ENCODE measurements at regions not wholly inside any gene's neighbourhood (a gene's known extent, or its start where the extent isn't known, plus 50 kb on each side); places are given as distances from the start of the nearest gene placed in this dataset.

- DNase-seq (ENCODE audit: low read depth in 2 of 2) = no peak
These were observed 190.2 kb upstream of the LYPLAL1 start for GRCh38 chr1:218983433-218983832.

GRCh38 chr1:218983848-218984247 lies 189.8 kb upstream of the LYPLAL1 start:
- DNase-seq (ENCODE audit: low read depth in 2 of 2) = no peak

DNA sequence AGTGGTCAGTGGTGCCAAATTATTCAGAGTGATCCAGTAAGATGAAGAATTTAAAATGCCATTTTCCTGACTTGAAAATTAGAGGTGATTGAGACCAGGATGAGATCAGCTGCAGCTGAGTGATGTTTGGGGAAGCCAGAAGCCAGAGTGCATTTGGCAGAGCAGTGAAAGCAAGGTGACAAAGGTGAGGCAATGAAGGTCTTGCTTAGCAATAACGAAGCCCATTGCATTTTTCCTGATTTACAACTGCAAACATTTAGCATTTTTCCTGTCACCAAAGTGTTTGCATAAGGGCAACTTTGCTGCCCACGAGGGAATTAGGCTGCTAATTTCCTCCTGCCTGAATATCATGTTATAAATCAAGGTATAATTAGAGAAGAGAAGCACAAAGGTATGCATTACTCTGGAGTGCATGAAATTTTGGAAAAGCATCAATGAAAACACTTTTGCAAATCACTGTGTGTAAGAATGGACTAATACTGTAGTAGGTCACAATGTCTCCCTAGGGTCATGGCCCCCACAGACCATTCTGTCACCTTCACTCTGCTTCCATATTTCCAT lies 188.2 kb upstream of the LYPLAL1 start:
- DNase-seq (ENCODE audit: low read depth in 2 of 2) = no peak

GRCh38 chr1:218986816-218987215 lies 186.9 kb upstream of the LYPLAL1 start:
- no peak for DNase-seq (ENCODE audit: low read depth in 2 of 2)

- no peak for DNase-seq (ENCODE audit: low read depth in 2 of 2)
These were observed 183.7 kb upstream of the LYPLAL1 start for GRCh38 chr1:218990019-218990418.

- no peak for DNase-seq (ENCODE audit: low read depth in 2 of 2)
These were observed 182.6 kb upstream of the LYPLAL1 start for GRCh38 chr1:218991089-218991488.

DNA sequence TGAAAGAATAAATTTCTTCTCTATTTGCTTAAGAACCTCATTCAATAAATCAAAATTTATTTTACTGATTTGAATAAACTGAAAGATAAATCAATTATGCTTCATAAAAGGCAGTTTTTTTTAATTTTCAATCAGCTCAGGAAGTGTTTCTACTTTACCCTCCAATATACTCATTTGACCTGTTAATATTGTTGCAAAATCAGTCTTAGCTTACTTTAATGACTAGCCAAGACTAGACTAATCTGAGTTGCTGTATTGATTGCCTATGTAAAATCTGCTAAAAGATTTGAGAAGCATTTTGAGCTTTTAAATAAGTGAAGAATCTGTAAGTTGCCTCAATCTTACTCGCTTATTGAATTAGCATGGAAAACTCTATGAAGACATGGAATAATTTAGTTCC lies 179.1 kb upstream of the LYPLAL1 start:
- no peak for DNase-seq (ENCODE audit: low read depth in 2 of 2)

DNA sequence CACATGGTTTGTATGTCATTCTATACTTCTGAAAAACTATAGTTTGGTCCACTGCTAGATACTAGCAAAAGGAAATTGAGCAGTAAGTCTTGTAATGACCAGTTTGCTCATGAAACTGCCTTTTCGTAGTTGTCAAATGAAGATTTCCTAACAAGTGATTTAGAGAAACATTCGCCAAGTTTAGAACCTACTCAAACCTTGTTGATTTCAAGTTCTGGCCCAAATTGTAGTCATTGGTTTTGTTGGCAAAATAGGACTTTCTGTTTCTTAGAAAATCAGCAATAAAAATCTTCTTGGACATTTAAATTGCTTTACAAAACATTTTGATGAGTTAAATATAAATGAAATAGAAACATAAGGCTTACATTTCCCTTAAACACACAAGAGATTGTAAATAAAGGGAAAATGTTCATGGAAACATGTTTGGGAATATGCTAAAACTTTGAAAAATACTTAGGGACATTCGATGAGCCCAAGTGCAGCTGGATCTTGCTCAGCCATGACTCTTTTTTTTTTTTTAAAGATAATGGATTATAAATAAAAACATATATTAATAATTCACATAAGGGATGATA lies 178.5 kb upstream of the LYPLAL1 start:
- DNase-seq (ENCODE audit: low read depth in 2 of 2) = no peak

- DNase-seq (ENCODE audit: low read depth in 2 of 2) = no peak
These were observed 177.3 kb upstream of the LYPLAL1 start for GRCh38 chr1:218996362-218996761.

DNA sequence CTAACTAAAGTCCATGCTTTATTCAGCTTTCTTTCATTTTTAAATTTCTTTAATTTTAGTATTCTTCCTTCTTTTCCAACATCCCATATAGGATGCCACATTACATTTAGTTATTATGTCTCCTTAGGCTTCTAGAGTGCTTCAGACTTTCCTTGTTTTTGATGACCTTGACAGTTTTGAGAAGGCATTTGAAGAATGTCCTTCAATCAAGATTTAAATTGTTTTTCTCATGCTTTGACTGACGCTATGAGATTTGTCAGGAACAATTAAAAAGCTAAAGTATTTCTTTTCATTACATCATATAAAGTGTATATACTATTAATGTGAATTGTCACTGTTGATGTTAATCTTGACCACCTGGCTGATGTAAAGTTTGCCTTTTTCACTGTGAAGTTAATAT lies 173.7 kb upstream of the LYPLAL1 start:
- no peak for DNase-seq (ENCODE audit: low read depth in 2 of 2)

DNA sequence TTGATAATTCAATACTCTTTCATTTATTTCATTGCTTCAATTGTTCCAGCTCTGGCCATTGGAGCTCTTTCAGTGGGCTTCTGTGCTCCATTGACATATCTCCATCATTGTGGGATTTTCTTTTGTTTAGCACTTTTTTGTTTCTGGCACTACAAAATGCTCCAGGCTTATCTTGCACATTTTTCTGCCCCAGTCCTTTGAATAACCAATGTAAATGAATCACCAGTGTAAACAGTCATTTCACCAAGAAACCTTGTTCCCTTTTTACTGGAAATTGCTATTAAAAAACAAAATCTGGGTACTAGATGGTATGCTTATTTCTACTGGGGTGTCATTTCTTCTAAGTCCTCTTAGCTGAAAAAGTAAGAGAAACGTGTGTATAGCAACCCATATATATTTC lies 173.0 kb upstream of the LYPLAL1 start:
- no peak for DNase-seq (ENCODE audit: low read depth in 2 of 2)

- no peak for DNase-seq (ENCODE audit: low read depth in 2 of 2)
These were observed 163.0 kb upstream of the LYPLAL1 start for GRCh38 chr1:219010720-219011119.

DNA sequence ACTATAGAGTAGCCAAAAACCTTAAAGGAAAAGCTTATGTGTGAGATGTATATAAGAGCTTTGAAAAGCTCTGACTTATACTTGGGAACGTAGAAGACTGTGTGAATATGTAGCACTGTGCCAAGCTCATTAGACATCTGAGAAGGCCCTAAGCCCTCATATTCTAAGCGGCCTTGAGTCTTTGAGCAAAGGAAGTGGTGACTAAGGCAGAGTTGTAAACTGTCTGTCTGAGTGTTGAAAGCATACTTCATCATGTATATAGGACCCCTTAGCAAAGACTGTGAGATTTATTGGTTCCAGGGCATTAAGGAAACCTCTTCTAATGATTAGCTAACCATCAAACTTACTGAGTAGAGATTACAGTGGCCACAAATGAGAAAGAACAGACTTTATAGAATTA lies 153.3 kb upstream of the LYPLAL1 start:
- peak; percentile 92 for DNase-seq (ENCODE audit: low read depth in 2 of 2)

DNA sequence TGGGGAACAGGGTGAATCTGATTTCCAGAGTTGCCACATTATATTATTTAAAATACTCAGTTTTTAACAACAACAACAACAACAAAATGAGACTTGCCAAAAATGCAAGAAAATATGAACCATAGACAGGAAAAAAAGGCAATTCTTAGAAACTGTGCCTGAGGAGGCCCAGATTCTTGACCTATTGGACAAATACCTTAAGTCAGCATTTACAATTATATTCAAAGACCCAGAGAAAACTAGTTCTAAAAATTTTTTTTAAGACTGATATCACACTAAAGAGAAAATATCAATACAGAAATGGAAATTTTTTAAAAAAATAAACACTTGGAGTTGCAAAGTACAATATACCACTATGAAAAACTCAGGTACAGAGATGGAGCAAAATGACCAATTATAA lies 152.8 kb upstream of the LYPLAL1 start:
- no peak for DNase-seq (ENCODE audit: low read depth in 2 of 2)

DNA sequence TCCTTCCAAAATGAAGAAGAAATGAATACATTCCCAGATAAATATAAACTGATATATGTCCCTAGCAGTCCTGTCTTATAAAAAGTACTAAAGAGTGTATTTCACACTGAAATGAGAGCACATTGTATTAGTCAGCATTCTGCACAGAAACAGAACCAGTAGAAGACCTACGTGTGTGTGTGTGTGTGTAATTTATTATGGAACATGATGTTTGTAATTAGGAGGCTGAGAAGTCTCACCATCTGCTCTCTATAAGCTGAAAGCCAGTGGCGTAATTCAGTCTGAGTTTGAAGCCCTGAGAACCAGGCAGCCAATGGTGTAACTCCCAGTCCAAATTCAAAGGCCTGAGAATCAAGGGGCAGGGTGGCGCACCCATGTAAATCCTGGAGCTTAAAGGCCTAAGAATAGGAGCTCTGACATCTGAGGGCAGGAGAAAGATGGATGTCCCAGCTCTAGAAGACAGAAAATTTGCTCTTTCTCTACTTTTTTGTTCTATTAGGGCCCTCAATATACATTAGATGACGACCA lies 146.5 kb upstream of the LYPLAL1 start:
- DNase-seq (ENCODE audit: low read depth in 2 of 2) = peak; percentile 71 to 72

- DNase-seq (ENCODE audit: low read depth in 2 of 2) = no peak
These were observed 141.9 kb upstream of the LYPLAL1 start for GRCh38 chr1:219031809-219032208.

DNA sequence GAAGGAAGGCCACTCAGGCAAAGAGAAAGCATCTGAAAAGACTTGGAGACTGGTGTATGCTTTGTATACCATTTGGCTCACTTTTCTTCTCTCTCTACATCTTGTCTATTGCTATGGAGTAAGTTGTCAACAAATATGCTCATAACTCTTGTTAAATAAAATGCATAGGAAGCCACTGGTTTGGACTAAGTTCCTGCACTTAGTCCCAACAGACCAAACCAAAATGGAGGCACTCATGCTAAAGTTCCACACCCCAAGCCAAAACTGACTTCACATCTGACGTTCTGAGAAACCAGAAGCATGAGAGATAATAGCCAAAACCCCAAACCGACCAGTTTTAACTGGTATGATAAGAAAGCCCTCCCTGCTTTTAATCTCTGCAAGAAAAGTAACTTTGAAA lies 135.3 kb upstream of the LYPLAL1 start:
- no peak for DNase-seq (ENCODE audit: low read depth in 2 of 2)

DNA sequence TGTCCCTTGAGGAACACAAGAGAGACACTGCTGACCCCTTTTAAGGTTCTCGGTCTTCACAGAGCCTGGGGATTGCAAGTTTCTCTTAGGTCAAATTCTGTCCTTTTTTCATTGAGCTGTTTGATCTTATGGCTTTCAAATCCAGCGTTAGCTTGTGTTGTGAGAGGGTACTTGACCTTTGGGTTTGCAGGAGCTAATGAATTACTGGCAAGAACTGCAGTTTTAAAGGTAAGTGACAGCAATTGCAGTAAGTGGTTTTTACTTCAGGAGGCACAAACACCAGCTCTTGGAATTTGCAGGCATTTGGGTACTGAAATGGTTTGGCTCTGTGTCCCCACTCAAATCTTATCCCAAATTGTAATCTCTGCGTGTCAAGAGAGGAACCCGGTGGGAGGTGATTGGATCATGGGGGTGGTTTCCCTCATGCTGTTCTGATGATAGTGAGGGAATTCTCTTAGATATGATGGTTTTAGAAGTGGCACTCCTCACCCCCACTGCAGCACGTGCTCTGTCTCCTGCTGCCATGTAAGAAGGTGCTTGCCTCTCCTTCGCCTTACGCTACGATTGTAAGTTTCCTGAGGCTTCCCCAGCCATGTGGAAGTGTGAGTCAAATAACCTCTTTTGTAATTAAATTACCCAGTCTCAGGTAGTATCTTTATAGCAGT lies 134.5 kb upstream of the LYPLAL1 start:
- no peak for DNase-seq (ENCODE audit: low read depth in 2 of 2)

DNA sequence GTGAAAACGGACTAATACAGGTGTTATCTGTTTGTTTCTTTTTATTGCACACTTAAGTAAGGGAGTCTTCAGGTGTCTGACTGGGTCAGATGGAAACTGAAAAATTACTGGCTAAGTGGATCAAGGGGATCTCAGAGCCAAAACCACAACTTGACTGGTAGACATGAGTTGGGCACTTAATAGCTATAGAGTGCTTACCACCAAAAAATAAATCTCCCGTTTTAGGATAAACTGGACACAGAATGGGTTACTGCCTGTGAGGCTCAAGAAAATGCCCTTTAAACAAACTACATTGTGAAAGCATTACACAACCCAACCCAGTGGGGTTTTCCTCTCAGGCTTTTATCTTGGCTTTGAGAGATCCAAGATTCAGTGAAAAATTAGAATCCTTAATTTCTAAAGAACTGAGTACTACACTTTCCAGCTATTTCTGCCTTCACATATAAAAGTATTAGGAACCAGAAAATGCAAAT lies 134.0 kb upstream of the LYPLAL1 start:
- no peak for DNase-seq (ENCODE audit: low read depth in 2 of 2)

- no peak for DNase-seq (ENCODE audit: low read depth in 2 of 2)
These were observed 133.4 kb upstream of the LYPLAL1 start for GRCh38 chr1:219040291-219040690.

GRCh38 chr1:219041141-219041540 lies 132.5 kb upstream of the LYPLAL1 start:
- peak; percentile 56 to 62 for DNase-seq (ENCODE audit: low read depth in 2 of 2)

DNA sequence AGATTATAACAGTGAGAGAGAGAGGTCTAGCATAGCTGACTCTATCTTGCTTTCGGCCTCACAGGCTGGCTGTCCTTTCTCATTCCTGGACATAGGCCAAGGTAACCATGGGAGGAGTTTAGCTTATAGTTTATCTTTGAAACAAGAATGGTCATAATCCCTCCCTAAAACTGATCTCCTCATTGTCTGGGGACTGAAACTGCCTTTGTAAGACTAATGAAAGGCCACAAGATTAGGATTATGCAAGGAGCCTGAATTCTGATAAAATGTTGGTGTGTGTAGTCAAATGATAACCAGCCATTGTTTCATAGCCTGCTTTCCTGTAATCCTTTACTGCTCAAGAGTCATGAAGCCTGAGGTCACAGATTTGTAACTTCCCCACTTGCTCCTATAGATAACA lies 131.9 kb upstream of the LYPLAL1 start:
- no peak for DNase-seq (ENCODE audit: low read depth in 2 of 2)

DNA sequence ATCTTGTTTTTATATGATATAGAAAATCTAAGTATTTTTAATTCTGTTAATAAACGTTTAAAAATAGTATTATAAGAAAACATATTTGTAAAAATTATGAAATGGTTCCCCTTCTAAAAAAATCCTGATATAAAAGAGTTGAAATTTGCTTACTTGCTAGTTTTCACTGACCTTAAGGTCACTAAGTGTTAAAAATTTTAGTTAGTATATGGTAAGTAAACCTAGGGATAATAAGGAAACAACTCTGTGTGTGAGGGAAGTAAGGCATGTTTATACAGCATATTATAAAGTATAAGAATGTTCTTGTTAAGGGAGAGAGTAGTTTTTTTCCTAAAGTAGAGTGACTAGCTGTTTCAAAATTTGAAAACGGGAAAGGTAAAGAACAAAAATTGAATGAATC lies 130.9 kb upstream of the LYPLAL1 start:
- no peak for DNase-seq (ENCODE audit: low read depth in 2 of 2)
